ENCODE measurements at regions not wholly inside any gene's neighbourhood (a gene's known extent, or its start where the extent isn't known, plus 50 kb on each side); places are given as distances from the start of the nearest gene placed in this dataset.

DNA sequence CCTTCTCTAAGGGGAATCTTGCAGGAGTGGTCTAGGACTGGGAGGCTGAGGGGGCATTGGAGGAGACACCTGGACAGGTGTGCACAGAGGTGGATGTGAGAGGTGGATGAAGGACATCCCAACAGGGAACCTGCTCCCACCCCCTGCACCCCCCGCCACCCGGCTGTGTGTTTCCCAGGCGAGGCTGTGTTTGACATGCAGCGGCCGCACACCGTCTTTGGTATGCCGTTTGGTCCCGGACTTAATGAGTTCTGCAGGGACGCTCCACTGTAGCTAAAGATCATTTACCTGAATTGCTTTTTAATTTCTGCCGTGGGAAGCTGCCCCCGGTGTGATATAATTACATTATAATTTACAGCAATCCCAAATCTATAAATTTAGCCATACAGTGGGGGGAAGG, 87.3 kb downstream of the GLI2 start:
- Histone ChIP-seq H3K27ac (ENCODE audit: extremely low read length, insufficient read depth, low read length) (no peak overlapping the region), H3K79me2 (ENCODE audit: insufficient read depth, low read length) (no peaks in the 10 kb centered on the region), H3K9ac (ENCODE audit: insufficient read depth, low read depth, low read length) (no peak overlapping the region), H3K9me3 (ENCODE audit: low read length) (no peaks in the 10 kb centered on the region), H2AFZ (ENCODE audit: low read length) (no peak overlapping the region), H3K4me1 (ENCODE audit: insufficient read depth, low read length) (peaks cover 9% of the 10 kb centered on the region; the same call in 1 of the 2 replicates), H3K36me3 (replicated peaks in 1 of 2; ENCODE audit: control insufficient read depth in 1 of 2, insufficient read depth in 2 of 2, low read length in 2 of 2) (no peaks in the 10 kb centered on the region), H3K4me2 (ENCODE audit: low read depth, low read length) (no peak overlapping the region), H4K20me1 (ENCODE audit: insufficient read depth, low read length) (no peaks in the 10 kb centered on the region; the same call in 1 of the 2 replicates), H3K4me3 (replicated peaks in 1 of 3; ENCODE audit: insufficient read depth in 1 of 3, low read depth in 2 of 3, low read length in 3 of 3) (no peak overlapping the region), H3K27me3 (ENCODE audit: control insufficient read depth in 1 of 2, insufficient read depth in 2 of 2, low read length in 2 of 2) (peaks cover 5 to 92% of the 10 kb centered on the region in 2 experiments; a peak in 4 of 5 replicates)
- FAIRE-seq (no peak), DNase-seq (ENCODE audit: low spot score) (no peak), ATAC-seq (no peak)
- intact Hi-C loops (cut with micrococcal nuclease; ENCODE audit: unreplicated experiment), result no loop called here
- 15% methylated on average over 8 of the region's 11 CpGs for WGBS (ENCODE audit: low lambda C conversion rate)
- CTCF ChIA-PET (ENCODE audit: low intra/inter-chr PET ratio, low total read pairs), result no interaction called here
- in situ Hi-C loops (cut with HindIII; ENCODE audit: extremely low pct_ligation_motif_present, low pct_unique_long_range_greater_than_20kb), result no loop called here
- POLR2A ChIA-PET, result no interaction called here
- no TSS peak for BruUV-seq (replicated peaks)
- TF ChIP-seq RFX3 (CRISPR knock-in tag; IDR thresholded peaks at IDR 0.05), result no peak
- no peak for TF ChIP-seq SALL1 (CRISPR knock-in tag; IDR thresholded peaks at IDR 0.05)
- no peak for TF ChIP-seq KLF13 (CRISPR knock-in tag; IDR thresholded peaks at IDR 0.05)
- TF ChIP-seq TARDBP (CRISPR knock-in tag; IDR thresholded peaks at IDR 0.05), result no peak
- no peak for TF ChIP-seq ELF3 (CRISPR knock-in tag; IDR thresholded peaks at IDR 0.05)
- TF ChIP-seq, protein P1, sequence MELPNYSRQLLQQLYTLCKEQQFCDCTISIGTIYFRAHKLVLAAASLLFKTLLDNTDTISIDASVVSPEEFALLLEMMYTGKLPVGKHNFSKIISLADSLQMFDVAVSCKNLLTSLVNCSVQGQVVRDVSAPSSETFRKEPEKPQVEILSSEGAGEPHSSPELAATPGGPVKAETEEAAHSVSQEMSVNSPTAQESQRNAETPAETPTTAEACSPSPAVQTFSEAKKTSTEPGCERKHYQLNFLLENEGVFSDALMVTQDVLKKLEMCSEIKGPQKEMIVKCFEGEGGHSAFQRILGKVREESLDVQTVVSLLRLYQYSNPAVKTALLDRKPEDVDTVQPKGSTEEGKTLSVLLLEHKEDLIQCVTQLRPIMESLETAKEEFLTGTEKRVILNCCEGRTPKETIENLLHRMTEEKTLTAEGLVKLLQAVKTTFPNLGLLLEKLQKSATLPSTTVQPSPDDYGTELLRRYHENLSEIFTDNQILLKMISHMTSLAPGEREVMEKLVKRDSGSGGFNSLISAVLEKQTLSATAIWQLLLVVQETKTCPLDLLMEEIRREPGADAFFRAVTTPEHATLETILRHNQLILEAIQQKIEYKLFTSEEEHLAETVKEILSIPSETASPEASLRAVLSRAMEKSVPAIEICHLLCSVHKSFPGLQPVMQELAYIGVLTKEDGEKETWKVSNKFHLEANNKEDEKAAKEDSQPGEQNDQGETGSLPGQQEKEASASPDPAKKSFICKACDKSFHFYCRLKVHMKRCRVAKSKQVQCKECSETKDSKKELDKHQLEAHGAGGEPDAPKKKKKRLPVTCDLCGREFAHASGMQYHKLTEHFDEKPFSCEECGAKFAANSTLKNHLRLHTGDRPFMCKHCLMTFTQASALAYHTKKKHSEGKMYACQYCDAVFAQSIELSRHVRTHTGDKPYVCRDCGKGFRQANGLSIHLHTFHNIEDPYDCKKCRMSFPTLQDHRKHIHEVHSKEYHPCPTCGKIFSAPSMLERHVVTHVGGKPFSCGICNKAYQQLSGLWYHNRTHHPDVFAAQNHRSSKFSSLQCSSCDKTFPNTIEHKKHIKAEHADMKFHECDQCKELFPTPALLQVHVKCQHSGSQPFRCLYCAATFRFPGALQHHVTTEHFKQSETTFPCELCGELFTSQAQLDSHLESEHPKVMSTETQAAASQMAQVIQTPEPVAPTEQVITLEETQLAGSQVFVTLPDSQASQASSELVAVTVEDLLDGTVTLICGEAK (IDR thresholded peaks at IDR 0.05), result no peak
- TF ChIP-seq, protein P1 (CRISPR knock-in tag; IDR thresholded peaks at IDR 0.05), result no peak
- TF ChIP-seq, protein P2, sequence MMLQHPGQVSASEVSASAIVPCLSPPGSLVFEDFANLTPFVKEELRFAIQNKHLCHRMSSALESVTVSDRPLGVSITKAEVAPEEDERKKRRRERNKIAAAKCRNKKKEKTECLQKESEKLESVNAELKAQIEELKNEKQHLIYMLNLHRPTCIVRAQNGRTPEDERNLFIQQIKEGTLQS (CRISPR knock-in tag; IDR thresholded peaks at IDR 0.05), result no peak
- TF ChIP-seq KMT2A (CRISPR knock-in tag; IDR thresholded peaks at IDR 0.05), result no peak
- no peak for TF ChIP-seq NFATC3 (CRISPR knock-in tag; IDR thresholded peaks at IDR 0.05)
- TF ChIP-seq RBM39 (IDR thresholded peaks at IDR 0.05; ENCODE audit: low read depth, low read length, poor library complexity, severe bottlenecking), result no peak
- TF ChIP-seq, protein P3, sequence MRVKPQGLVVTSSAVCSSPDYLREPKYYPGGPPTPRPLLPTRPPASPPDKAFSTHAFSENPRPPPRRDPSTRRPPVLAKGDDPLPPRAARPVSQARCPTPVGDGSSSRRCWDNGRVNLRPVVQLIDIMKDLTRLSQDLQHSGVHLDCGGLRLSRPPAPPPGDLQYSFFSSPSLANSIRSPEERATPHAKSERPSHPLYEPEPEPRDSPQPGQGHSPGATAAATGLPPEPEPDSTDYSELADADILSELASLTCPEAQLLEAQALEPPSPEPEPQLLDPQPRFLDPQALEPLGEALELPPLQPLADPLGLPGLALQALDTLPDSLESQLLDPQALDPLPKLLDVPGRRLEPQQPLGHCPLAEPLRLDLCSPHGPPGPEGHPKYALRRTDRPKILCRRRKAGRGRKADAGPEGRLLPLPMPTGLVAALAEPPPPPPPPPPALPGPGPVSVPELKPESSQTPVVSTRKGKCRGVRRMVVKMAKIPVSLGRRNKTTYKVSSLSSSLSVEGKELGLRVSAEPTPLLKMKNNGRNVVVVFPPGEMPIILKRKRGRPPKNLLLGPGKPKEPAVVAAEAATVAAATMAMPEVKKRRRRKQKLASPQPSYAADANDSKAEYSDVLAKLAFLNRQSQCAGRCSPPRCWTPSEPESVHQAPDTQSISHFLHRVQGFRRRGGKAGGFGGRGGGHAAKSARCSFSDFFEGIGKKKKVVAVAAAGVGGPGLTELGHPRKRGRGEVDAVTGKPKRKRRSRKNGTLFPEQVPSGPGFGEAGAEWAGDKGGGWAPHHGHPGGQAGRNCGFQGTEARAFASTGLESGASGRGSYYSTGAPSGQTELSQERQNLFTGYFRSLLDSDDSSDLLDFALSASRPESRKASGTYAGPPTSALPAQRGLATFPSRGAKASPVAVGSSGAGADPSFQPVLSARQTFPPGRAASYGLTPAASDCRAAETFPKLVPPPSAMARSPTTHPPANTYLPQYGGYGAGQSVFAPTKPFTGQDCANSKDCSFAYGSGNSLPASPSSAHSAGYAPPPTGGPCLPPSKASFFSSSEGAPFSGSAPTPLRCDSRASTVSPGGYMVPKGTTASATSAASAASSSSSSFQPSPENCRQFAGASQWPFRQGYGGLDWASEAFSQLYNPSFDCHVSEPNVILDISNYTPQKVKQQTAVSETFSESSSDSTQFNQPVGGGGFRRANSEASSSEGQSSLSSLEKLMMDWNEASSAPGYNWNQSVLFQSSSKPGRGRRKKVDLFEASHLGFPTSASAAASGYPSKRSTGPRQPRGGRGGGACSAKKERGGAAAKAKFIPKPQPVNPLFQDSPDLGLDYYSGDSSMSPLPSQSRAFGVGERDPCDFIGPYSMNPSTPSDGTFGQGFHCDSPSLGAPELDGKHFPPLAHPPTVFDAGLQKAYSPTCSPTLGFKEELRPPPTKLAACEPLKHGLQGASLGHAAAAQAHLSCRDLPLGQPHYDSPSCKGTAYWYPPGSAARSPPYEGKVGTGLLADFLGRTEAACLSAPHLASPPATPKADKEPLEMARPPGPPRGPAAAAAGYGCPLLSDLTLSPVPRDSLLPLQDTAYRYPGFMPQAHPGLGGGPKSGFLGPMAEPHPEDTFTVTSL (CRISPR knock-in tag; IDR thresholded peaks at IDR 0.05; ENCODE audit: borderline replicate concordance), result no peak

All from HepG2 (cell line).